GM19463 (cell line): ENCODE measurements at regions not wholly inside any gene's neighbourhood (a gene's known extent, or its start where the extent isn't known, plus 50 kb on each side); places are given as distances from the start of the nearest gene placed in this dataset.
"Not testable (repeated sequence)": the region's sequence is repeated elsewhere in the genome, so short reads cannot be mapped to it uniquely, and the experiment has no call there.

ENCODE experiments used
- ATAC-seq: cut with Tn5 transposase; IDR thresholded peaks from one replicate; pipeline ENCODE4 v1.9.1; 2021; ENCODE audit warnings: mild to moderate bottlenecking, moderate library complexity; ENCODE audit not compliant: unreplicated experiment

DNA sequence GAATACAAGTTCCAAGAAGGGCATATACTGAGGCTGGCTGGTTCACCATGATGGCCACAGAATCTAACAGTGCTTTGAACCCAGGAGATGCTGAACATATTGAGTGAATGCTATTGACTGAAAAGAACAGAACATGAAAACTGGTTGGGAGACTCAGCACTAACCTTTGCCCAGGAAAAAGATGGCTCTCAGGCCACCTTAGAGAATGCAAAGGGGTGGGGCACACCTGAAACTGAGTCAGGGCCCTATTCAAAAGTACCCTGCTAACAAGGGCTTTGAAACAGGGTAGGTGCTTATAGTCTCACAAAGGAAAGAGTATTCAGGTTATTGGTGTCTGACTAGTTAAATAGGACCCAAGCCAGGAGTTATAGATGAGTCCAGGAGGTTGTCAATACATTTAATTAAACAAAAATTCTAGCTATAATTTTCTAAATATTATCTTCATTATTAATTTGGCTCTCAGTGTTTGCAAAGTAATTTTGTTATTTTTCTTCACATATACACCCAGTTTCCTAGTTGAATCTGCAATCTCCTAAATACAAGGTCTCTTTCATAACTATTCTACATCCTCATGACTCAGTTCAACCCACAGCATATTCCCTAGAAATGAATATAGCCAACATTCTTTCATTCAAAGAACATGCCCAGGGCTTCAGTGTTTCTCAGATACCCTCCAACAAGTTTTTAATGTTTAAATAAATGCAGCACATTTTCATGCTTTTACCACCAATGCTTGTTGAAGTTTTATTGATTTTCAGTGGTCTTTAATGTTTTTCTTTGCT, 144.2 kb upstream of the RAPGEF2 start:
- ATAC-seq: no peak

DNA sequence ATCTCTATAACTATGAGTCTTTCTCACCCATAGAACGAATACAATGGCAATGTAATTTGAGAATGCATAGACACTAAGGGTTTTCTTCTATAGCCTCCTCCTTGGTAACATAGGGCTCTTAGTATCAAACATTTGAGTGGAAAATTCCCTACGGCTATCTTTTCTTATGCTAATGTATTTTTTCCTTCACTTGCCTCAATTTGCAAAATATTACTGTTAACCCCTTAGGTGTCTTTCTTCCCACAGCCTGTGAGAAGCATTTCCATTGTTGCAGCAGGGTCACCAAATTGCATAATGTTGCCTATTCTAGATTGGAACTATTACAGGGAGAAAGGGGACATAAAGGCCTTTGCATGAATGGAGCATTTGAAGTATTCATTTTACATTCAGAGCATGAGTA, 140.5 kb upstream of the RAPGEF2 start:
- no peak for ATAC-seq

DNA sequence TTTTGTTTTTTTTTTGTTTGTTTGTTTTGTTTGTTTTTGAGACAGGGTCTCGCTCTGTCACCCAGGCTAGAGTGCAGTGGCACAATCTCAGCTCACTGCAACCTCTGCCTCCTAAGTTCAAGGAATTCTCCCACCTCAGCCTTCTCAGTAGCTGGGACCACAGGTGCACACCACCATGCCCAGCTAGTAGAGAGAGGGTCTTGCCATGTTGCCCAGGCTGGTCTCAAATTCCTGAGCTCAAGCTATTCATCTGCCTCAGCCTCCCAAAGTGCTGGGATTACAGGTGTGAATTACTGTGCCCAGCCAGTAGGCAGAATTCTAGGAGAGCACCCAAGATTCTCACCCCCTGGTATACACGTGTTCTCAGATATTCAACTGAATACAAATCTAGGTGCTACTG, 139.6 kb upstream of the RAPGEF2 start:
- ATAC-seq: not testable (repeated sequence)

DNA sequence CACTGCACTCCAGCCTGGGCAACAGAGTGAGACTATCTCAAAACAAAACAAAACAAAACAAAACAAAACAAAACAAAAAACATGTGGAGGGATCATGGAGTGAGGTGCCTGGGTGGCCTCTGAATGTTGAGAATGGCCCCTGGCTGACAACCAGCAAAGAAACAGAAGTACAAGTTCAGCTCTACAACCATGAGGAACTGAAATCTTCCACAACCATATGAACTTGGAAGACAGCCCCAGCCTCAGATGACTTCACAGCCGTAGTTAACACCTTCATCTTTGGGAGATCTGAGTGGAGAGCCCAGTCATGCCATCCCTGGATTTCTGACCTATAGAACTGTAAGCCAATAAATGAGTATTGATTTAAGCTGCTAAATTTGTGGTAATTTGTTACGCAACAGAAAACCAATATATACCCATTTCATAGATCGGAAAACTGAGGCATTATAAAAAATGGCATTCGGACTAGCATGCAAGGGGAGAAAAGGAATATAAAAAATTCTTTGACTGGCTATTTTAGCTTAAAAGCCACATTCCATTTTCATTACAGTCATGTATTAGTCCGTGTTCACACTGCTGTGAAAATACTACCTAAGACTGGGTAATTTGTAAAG, 138.7 kb upstream of the RAPGEF2 start:
- ATAC-seq: no peak

DNA sequence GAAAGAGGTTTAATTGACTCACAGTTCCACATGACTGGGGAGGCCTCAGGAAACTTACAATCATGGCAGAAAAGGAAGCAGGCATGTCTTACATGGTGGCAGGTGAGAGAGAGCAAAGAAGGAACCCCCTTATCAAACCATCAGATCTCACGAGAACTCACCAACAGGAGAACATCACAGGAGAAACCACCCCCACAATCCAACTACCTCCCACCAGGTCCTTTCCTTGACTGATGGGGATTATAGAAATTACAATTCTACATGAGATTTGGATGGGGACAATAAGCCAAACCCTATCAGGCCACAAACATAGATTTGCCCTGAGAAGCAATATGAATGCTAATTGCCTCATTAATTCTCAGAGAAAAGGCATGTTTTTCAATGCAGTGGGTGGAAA, 138.2 kb upstream of the RAPGEF2 start:
- ATAC-seq: no peak

DNA sequence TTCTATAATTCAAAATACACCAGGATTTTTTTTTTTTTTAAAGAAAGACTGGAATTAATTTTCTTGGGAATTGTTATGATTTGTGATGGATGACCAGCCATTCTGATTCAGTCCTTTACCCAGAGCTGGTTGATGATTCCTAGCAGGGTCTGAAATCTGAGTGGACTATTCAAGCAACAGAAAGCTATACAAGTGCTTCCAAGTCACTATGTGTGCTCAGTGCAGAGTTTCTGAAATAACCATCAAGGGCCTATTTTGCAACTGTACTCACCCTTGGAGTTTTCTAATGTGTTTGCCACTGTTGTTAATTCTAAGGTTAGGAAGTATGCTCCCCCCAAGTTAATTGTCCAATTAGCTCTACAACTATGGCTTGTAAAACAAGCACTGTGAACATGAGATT, 137.7 kb upstream of the RAPGEF2 start:
- ATAC-seq: no peak

GRCh38 chr4:158966091-158966490, 136.8 kb upstream of the RAPGEF2 start:
- no peak for ATAC-seq

GRCh38 chr4:158968961-158969360, 133.9 kb upstream of the RAPGEF2 start:
- ATAC-seq: no peak

GRCh38 chr4:158970812-158971211, 132.1 kb upstream of the RAPGEF2 start:
- ATAC-seq: no peak

- not testable (repeated sequence) for ATAC-seq
These were observed 128.4 kb upstream of the RAPGEF2 start for GRCh38 chr4:158974438-158974837.

DNA sequence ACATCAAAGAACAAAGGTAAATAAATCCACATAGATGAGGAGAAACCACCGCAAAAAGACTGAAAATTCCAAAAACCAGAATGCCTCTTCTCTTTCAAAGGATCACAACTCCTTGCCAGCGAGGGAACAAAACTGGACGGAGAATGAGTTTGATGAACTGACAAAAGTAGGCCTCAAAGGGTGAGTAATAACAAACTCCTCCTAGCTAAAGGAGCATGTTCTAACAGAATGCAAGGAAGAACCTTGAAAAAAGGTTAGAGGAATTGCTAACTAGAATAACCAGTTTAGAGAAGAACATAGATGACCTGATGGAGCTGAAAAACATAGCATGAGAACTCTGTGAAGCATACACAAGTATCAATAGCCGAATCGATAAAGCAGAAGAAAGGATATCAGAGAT, 122.2 kb upstream of the RAPGEF2 start:
- not testable (repeated sequence) for ATAC-seq

GRCh38 chr4:158991534-158992155, 111.2 kb upstream of the RAPGEF2 start:
- ATAC-seq: no peak

GRCh38 chr4:158993891-158994290, 109.0 kb upstream of the RAPGEF2 start:
- no peak for ATAC-seq

- ATAC-seq: no peak
These were observed 107.8 kb upstream of the RAPGEF2 start for GRCh38 chr4:158995040-158995439.

- no peak for ATAC-seq
These were observed 106.9 kb upstream of the RAPGEF2 start for GRCh38 chr4:158995965-158996364.

GRCh38 chr4:158996669-158997074, 106.2 kb upstream of the RAPGEF2 start:
- no peak for ATAC-seq

DNA sequence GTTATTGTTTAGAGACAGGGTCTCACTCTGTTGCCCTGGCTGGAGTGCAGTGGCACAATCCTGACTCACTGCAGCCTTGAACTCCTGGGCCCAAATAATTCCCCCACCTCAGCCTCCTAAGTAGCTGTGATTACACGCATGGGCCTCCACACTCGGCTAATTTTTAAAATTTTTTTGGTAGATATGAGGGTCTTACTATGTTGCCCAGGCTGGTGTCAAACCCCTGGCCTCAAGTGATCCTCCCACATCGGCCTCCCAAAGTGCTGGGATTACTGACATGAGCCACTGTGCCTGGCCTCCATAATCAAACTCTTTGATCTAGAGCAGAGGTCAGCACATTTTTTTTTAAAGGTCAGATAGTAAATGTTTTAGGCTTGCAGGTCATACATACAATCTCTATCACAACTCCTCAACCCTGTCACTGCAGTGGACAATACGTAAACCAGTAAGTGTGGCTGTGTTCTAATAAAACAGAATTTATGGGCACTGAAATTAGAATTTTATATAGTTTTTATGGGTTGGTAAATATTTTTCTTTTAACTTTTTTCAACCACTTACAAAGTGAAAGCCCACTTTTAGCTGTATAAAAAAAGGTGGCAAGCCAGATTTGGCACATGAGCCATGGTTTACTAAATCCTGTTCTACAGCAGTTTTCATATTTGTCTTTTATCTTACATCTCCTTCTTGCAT, 105.1 kb upstream of the RAPGEF2 start:
- ATAC-seq: no peak

DNA sequence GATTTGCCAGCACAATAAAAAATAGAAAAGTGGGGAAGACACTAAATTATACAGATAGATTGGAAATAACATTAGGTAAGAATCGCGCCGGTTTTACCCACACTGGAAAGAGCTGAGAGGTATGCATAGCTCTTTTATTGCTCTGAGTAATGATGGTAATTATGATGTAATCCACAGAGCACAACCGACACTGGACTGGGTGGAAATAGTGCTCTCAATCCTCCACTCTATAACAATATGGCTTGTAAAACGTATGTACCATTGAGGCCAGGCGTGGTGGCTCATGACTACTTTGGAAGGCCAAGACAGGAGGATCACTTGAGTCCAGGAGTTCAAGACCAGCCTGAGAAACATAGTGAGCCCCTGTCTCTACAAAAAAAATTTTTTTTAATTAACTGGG, 104.3 kb upstream of the RAPGEF2 start:
- no peak for ATAC-seq

DNA sequence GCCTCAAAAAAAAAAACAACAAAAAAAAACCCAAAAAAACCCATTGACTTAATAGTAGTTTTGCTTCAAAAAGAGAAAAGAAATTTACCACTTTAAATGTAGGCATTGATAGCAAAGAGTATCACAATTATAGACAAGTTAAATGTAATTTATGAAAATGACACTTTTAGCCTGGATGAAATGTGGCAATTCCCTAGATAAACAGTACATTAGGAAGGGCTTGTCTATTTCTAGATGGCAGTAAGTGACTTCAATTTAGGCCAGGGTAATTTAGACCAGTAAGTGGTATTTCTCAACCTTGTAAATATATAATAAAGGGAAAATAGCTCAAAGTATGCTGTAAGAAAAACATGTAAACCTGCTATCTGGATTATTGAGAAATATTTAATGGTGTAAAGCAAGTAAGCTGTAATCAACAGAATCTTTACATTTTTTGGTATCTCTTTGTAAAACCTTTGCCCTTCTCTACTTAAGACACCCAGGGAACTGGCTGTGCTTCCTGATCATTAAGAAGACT, 103.7 kb upstream of the RAPGEF2 start:
- no peak for ATAC-seq

GRCh38 chr4:158999849-159000248, 103.0 kb upstream of the RAPGEF2 start:
- ATAC-seq: no peak

GRCh38 chr4:159002950-159003349, 99.9 kb upstream of the RAPGEF2 start:
- no peak for ATAC-seq
